GM19395 (cell line): ENCODE measurements at regions not wholly inside any gene's neighbourhood (a gene's known extent, or its start where the extent isn't known, plus 50 kb on each side); places are given as distances from the start of the nearest gene placed in this dataset.
A peak's percentile ranks its signal among the peaks of the same experiment; 100 is the strongest.

Experiments
- ATAC-seq: cut with Tn5 transposase; IDR thresholded peaks from one replicate; pipeline ENCODE4 v1.9.1; 2021; ENCODE audit warnings: mild to moderate bottlenecking, moderate library complexity; ENCODE audit not compliant: unreplicated experiment

GRCh38 chr16:76612497-76612896, 335.3 kb downstream of the CNTNAP4 start:
- no peak for ATAC-seq

- ATAC-seq, result no peak
Observed at GRCh38 chr16:76614269-76614668, 337.1 kb downstream of the CNTNAP4 start.

- ATAC-seq, result no peak
Observed at GRCh38 chr16:76622876-76623275, 345.7 kb downstream of the CNTNAP4 start.

DNA sequence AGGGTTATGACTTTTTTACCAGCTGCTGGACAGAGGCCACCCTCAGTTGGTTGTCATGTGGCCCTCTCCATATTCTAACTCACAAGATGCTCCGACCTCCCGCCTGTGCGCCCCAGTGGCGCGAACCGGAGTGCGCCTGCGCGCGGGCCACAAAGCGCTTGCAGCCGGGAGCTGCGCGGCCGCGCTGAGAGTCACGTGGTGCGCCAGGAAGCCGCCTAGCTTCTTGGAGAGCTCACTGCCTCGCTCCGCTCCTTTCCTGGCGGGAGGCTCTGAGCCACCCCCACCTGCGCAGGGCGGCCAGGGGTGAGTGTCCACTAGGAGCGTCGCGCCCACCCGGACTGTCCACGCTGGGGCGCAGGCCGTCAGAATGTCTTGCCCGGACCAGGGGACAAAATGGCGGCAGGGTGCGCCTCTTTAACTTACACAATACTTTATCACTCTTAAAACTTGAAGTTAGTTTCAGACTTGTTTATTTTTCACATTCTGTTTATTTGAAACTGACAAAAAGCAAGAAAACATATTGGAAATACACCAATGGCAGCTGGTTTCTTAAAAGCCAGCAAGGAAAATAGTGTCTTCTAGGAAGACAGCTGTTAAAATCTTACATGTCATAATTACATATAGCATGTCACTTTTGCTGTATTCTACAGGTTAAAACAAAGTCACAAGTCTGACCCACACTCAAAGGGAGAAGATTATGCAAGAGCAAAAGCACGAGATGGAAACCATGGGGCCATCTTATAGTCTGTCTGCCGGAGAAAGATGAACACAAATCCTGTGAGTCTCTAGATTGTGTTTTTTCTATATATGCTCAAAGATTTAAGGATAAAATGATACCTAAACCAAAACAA, 357.9 kb downstream of the CNTNAP4 start:
- ATAC-seq, result no peak

DNA sequence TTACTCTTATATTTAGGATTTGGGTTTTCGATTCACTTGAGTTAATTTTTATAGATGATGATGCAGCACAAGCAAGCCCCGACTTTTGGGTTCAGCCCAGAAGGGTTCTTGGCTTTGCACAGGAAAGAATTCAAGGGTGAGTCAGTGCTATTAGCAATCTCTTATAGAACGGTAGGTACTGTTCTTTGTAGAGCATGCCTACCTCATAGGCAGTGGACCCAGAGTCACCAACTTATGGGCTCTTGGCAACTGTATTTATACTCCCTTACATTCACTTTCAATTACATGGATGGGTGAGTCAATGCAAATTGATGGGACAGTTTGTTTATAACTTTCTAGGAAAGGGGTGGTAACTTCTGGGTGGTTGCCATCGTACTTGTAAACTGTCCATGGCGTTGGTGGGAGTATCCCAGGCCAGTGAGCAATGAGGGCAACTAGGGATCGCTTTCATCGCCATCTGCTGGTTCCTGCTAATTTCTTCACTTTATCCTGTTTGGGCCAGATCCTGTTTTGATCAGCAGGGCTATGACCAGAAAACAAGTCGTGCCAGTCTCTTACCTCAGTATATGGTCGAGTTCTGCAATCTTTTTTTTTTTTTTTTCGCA, 362.6 kb downstream of the CNTNAP4 start:
- ATAC-seq, result no peak

- ATAC-seq, result no peak
Observed at GRCh38 chr16:76650582-76650981, 373.4 kb downstream of the CNTNAP4 start.

DNA sequence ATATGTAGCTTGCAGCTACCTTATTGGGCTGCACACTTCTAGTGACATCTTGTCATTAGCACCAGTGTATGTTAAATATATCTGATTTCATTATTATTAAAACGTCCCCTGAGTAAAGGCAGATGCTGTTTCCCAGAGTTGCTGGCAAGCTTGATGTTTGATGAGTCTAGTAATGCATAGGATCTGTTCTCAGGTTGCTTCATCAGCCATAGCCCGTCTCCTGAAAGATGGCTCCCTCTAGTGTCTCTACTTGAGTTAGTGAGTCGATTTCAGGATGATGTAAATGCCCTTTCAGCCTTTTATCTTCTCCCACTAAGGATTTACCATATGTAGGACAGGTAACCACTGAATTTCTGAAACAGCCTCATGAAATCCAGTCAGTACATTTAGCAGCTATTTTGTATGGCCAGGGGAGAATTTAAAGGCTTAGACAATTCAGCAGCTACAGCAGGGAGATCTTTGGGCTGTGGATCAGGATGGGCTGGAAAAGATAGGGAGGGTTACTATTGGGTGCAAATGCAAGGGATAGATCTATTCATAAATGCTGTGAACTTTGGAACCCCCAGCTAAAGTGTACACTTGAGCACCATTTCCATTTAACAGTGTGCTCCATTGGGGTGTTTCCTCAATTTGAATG, 376.3 kb downstream of the CNTNAP4 start:
- ATAC-seq, result peak; percentile 85

DNA sequence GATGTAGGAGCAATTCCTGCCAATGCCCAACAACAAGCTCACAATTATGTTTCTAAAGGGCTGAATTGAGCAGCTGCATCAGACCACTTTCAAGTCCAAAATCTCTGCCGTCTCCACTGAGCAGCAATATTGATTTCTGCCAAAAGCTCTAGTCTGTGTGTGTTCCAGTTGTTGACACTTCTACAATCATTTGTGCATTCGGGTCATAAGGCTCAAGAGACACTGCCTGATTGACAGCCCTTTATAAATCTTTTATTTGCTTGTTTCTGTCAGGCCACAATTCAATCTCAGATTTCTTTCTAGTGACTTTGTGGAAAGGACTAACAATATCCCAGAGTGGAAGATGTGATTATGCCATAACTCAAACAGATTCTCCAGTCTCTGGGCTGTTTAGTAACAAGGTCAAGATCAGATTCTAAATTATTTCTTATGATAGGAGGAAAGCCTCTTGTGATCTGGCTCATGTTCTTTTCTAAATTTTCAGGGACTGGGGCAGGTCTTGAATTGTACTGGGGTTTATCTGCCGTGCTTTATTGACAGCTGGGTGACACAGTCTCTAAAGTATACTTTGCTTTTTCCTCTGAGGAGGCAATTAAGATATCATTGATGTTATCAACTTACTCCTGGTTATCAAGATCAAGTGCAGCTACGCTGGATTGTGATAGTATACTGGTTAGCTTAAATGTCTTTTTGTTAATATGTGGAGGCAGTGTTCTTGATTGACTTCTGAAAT, 377.1 kb downstream of the CNTNAP4 start:
- ATAC-seq, result no peak

DNA sequence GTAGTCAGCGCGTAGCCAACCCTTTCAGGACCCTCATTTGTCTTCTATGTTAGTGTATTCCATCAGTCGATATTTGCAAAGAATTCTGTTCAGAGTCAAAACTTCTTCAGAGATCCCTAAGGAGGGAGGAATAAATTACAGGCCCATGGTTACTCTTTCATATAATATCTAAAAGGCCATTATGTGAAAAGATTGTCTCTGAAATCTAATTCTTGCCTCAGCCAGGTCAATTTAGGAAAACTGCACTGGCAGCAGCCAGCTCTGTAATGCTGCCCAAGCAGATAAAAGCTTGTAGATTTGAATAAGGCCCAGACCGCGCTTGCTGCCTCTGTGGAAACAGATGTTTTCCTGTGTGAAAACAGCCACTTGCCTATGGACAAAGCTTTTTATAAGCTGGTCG, 379.8 kb downstream of the CNTNAP4 start:
- ATAC-seq, result no peak

GRCh38 chr16:76661691-76662235, 384.6 kb downstream of the CNTNAP4 start:
- no peak for ATAC-seq

DNA sequence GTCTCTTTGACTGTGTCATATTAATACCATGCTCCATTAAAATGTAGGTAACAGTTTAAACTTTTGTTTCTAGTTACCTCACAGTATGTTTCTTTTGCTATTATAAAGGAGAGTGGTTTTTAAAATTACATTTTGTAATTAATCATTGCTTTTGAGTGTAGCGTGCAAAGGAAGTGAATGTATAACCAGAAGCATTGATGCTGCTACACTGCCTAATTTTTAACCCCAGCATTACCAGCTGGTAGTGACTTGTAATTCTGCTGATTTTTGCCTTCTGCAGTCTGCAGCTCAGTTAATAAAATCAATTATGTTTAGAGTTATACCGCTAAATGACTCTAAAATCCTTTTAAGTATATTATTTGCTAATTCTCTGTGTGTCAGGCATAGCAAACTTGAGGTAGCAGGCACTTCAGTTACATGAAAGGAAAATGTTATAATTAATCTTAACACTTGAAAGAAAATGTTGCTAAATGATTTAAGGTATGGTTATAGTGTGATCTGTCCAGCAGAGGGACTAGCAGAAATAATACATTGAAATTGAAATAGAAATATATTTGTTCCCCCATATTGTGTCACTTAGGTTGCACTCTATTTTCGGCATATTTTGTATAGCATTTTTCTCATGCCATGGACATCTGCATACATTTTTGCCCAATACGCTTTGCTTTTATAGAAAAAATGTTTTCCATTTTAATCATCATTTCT, 388.5 kb downstream of the CNTNAP4 start:
- ATAC-seq, result no peak

- no peak for ATAC-seq
Observed at GRCh38 chr16:76668207-76668725, 391.1 kb downstream of the CNTNAP4 start.

DNA sequence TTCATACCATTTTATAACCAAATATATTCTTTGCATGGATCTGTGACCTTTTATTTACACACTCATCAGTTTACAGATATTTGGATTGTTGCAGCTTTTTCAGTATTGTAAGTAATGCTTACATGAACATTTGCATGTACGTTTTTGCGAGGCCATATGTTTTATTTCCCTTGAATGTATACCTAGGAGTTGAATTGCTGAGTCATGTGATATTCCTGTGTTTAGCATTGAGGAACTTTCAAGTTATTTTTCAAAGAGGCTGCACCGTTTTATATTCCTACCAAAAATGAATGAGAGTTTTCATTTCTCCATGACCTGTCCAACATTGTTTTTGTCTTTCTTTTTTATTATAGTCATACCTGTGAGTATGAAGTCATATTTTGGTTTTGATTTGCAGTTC, 392.1 kb downstream of the CNTNAP4 start:
- no peak for ATAC-seq

- no peak for ATAC-seq
Observed at GRCh38 chr16:76670125-76670857, 393.1 kb downstream of the CNTNAP4 start.

GRCh38 chr16:76676356-76676755, 399.2 kb downstream of the CNTNAP4 start:
- ATAC-seq, result no peak

DNA sequence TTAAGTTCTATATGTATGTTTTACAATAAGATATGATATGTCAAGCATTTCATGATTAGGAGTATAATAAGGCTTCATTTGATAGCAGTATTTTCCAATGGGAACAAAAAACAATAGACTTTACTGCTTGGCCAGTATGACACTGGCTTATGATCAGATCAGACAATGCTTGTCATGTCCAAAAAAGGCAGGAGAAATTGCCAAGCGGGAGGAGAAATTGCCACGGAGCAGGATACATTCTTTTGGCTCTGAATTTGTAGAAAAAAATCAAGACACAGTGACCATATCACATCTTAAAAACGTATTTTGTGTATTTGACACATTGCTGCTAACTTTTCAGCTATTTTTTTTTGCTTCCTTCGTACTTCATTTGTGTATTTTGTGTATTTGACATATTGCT, 404.1 kb downstream of the CNTNAP4 start:
- ATAC-seq, result no peak

DNA sequence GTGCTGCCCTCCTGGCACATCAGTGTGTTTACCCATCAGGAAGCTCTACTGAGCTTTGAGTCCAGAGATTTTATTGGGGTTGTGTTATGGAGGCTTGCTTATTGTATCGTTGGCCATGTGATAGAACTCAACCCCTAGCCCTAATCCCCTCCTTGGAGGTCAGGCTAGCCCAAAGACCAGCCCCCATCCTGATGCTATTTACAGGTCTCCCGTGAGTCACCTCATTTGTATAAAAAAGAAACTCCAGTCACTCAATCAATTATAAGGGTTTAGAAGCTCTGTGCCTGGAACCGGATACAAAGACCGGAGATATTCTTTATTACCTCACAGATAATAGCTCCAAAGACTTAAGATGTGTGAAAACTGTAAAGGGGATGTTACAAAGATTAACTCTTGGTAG, 405.9 kb downstream of the CNTNAP4 start:
- no peak for ATAC-seq

- ATAC-seq, result no peak
Observed at GRCh38 chr16:76696876-76697275, 419.7 kb downstream of the CNTNAP4 start.

DNA sequence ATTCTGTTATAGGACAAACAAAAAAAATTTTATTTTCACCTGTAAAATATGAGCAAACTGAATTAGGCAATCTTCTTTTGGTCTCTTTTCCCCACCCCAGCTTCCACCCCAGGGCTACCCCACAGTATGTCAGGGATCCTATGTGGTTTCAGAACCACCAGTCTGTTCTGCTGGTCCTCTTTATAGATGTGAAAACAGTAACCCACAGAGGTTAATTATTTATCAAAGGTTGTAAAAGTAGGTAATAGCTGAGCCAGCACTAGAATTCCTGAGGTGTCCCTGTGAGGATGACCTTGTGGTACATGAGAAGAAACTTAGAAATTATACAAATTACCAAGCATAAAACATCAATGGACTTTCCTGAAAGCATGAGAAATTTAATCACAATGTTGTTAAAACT, 428.7 kb downstream of the CNTNAP4 start:
- ATAC-seq, result no peak

- ATAC-seq, result no peak
Observed at GRCh38 chr16:76713191-76713590, 436.0 kb downstream of the CNTNAP4 start.
